ENCODE measurements at regions not wholly inside any gene's neighbourhood (a gene's known extent, or its start where the extent isn't known, plus 50 kb on each side); places are given as distances from the start of the nearest gene placed in this dataset.

DNA sequence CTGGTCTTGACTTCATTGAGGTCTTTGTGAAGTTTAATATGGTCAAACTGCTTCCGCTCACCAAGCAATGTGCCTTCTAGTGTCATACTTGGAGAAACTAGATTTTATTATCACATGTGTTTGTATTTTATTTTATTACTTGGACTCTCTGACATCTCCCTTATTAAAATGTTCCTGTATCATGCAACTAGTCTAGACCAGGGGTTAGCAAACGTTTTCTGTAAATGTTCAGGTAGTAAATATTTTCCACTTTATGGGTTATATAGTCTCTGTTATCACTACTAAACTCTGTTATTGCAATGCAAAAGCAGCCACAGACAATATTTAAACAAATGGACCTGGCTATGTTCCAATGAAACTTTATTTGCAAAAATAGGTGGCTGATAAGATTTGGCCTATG, 443.8 kb downstream of the MID1IP1 start:
- TF ChIP-seq BCOR (IDR thresholded peaks at IDR 0.05) (no peak), CREM (IDR thresholded peaks at IDR 0.05; ENCODE audit: low read depth) (no peak), CTCF (IDR thresholded peaks at IDR 0.05 in 2 of 3, conservative IDR thresholded peaks at IDR 0.05 in 1 of 3; ENCODE audit: insufficient read depth in 2 of 3, low read depth in 1 of 3, low read length in 3 of 3) (no peak), ZNF174 (CRISPR knock-in tag; IDR thresholded peaks at IDR 0.05) (no peak), ATF7 (IDR thresholded peaks at IDR 0.05) (no peak), MEF2A (IDR thresholded peaks at IDR 0.05; ENCODE audit: control insufficient read depth, low read depth, low read length) (no peak), ETS2 (tag; IDR thresholded peaks at IDR 0.05; ENCODE audit: borderline replicate concordance, poor library complexity, severe bottlenecking) (no peak), L3MBTL2 (IDR thresholded peaks at IDR 0.05) (no peak)
- TF ChIP-seq, protein P1, sequence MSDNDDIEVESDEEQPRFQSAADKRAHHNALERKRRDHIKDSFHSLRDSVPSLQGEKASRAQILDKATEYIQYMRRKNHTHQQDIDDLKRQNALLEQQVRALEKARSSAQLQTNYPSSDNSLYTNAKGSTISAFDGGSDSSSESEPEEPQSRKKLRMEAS (CRISPR knock-in tag; IDR thresholded peaks at IDR 0.05) = no peak
